ENCODE measurements at regions not wholly inside any gene's neighbourhood (a gene's known extent, or its start where the extent isn't known, plus 50 kb on each side); places are given as distances from the start of the nearest gene placed in this dataset.

GRCh38 chr17:36813357-36813756, 123.9 kb upstream of the LHX1 start:
- TF ChIP-seq ZBTB11 (tag by site-specific recombination; conservative IDR thresholded peaks at IDR 0.05; ENCODE audit: low read depth) (no peak), CTCF (tag by site-specific recombination; IDR thresholded peaks at IDR 0.05) (no peak), YY1 (tag by site-specific recombination; IDR thresholded peaks at IDR 0.05) (no peak), ZNF510 (tag by site-specific recombination; IDR thresholded peaks at IDR 0.05; ENCODE audit: insufficient replicate concordance) (no peak), IKZF3 (tag by site-specific recombination; IDR thresholded peaks at IDR 0.05) (no peak), REST (tag by site-specific recombination; IDR thresholded peaks at IDR 0.05) (no peak), ZSCAN5A (tag by site-specific recombination; IDR thresholded peaks at IDR 0.05) (no peak), ZNF558 (tag by site-specific recombination; IDR thresholded peaks at IDR 0.05) (no peak), ZNF16 (tag by site-specific recombination; IDR thresholded peaks at IDR 0.05; ENCODE audit: low read depth) (no peak), MZF1 (tag by site-specific recombination; IDR thresholded peaks at IDR 0.05; ENCODE audit: borderline replicate concordance) (no peak), ZNF747 (tag by site-specific recombination; IDR thresholded peaks at IDR 0.05) (no peak), ZNF121 (tag by site-specific recombination; IDR thresholded peaks at IDR 0.05) (no peak)

All from HEK293 (cell line).